ENCODE measurements at regions not wholly inside any gene's neighbourhood (a gene's known extent, or its start where the extent isn't known, plus 50 kb on each side); places are given as distances from the start of the nearest gene placed in this dataset.
"Not testable (repeated sequence)": the region's sequence is repeated elsewhere in the genome, so short reads cannot be mapped to it uniquely, and the experiment has no call there.

DNA sequence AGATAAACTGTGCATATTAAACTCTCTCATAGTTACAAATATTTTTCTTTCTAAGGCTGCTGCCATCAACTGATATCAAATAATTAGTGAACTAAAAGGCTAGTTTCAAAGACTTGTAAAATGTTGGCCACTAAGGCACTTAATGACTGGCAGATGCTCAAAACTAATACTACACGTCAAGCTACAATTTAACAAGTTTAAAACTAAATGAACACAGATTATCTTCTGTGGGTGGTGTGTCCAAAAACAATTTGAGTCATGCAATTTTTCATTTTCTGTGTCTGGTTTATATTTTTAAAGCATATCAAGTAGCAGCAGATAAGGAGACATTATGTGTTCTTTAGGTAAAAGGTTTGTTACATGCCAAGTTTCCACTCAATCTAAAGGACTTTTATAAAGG is 665.1 kb downstream of the EFNA5 start:
- DNase-seq, result no peak

DNA sequence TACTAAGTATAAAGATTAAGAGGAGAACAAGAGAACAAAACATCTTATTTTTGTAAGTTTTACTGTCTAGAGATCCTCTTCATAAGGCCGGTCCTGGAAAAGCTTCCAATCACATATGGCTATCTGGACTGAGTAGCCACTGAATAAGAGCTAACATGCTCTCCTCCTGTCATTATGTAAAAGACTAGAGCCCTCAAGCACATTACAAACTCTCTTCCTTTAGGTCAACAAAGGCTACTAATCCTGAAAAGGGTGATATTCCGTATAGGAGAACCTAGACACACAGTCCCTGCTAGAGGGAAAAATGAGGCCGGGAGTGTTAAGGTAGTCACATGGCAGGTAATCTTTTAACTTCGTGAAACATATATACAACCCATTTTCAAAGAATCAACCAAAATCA is 665.6 kb downstream of the EFNA5 start:
- DNase-seq, result no peak

- DNase-seq, result no peak
Measured at GRCh38 chr5:107002115-107002514, 668.6 kb downstream of the EFNA5 start.

GRCh38 chr5:106999506-106999905 is 671.2 kb downstream of the EFNA5 start:
- DNase-seq, result not testable (repeated sequence)

DNA sequence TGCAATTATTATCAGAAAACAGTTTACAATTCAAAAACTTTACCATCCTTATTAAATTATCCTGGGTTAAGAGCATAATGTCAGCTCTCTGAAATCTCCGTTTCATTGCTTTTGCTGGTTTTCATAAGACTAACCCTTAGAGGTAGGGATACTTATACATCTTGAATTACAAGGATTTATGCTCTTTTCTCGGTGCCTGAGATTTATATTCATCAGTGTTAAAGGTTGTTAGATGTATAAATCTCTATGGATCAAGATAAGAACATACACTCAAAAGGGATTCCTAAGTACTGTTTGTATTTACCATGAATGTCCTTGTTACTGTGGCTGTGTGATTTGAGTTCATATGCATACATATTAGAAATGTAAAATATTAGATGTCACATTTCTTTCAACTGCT is 684.7 kb downstream of the EFNA5 start:
- DNase-seq, result no peak

DNA sequence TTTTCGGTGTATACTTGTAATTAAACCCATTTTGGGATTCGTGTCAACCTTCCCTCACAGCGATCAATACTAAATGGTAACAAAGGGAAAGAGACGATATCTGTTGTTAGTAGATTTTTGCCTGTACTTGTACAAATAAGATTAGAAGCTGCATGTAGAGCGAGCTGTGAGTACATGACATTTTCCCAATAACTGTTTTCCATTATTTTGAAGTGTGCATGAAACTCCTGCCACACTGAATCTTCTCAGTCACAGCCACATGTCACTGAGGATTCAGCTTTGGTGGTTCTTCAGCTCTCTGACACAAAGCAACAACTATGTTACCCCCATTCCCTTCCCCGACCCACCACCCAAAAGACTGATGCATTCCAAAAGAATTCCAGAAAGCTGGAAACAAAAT is 685.6 kb downstream of the EFNA5 start:
- no peak for DNase-seq

DNA sequence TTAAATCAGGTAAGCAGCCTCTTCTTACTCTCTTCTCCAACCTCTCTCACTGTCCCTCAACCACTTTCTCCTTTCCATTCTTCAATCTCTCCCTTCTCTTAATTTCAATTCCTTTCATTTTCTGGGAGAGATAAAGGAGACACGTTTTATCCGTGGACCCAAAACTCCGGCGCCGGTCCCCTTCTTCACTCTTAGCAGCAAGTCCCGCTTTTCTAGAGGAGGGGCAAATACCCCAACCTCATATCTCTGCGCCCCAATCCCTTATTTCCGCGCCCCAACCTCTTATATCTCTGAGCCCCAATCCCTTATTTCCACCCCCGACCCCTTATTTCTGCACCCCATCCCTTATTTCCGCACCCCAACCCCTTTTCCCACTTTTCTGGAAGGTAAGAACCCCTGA is 691.6 kb downstream of the EFNA5 start:
- DNase-seq, result not testable (repeated sequence)

- DNase-seq, result not testable (repeated sequence)
Measured at GRCh38 chr5:106978582-106979165, 692.1 kb downstream of the EFNA5 start.

GRCh38 chr5:106976363-106976762 is 694.4 kb downstream of the EFNA5 start:
- DNase-seq, result no peak

- DNase-seq, result no peak
Measured at GRCh38 chr5:106974272-106974671, 696.5 kb downstream of the EFNA5 start.

DNA sequence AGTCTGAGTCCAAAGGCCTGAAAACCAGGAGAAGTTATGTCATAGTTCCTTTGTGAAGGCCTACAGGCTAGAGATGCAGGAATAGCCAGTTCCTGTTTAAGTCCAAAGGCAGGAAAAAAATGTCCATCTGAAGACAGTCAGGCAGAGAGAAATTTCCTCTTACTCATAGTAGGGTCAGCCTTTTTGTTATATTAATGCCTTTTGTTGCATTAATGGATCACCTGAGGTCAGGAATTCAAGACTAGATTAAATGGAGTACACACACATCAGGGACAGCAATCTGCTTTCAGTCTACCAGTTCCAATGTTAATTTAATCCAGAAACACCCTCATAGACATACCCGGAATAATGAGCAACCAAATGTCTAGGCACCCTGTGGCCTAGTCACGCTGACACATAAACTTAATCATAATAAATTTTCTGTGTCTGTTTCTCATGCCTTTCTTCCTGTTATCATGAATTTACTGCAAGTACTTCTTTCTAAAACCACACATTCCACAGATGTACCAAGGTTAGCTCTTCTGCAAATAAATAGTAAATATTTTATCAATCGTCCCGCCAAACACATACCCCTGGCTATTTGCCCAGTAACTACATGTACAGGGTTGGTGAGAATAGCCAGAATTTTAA is 703.9 kb downstream of the EFNA5 start:
- DNase-seq, result no peak

DNA sequence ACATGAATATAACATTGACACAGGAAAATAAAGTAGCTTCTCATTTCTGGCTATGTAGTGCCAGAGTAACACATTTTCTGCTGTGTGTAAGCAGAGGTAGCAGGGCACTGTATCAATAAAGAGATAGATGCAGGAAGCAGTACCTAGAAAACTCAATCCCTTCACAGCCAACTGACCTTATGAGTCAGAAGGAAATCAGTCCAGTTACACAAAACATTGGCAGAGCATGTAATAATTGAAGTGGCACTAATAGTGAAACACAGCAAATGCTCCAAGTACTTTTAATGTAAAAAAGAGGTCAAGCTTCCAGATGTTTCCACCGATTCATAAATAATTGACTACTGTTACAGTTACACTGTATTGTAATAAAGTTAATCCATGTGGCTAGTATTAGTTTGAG is 706.6 kb downstream of the EFNA5 start:
- DNase-seq, result no peak

DNA sequence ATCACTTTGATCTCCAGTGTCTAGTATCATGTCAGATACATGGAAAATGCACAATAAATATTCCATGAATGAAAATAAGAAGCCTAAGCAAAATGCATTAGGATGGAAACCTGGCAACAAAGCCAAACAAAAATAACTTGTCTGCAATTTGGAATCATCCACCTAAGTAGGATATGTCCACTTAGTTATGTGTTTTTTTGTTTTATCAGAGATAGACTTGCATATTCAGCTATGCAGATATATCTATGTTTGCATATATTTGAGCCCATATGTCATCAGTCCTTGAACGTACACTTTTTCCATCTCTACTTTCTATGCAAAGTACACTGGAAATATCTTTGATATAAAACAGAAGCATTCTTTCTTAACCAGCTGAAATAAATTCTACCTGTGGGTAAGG is 707.1 kb downstream of the EFNA5 start:
- no peak for DNase-seq

- no peak for DNase-seq
Measured at GRCh38 chr5:106962464-106963230, 708.1 kb downstream of the EFNA5 start.

- no peak for DNase-seq
Measured at GRCh38 chr5:106959387-106959786, 711.4 kb downstream of the EFNA5 start.

DNA sequence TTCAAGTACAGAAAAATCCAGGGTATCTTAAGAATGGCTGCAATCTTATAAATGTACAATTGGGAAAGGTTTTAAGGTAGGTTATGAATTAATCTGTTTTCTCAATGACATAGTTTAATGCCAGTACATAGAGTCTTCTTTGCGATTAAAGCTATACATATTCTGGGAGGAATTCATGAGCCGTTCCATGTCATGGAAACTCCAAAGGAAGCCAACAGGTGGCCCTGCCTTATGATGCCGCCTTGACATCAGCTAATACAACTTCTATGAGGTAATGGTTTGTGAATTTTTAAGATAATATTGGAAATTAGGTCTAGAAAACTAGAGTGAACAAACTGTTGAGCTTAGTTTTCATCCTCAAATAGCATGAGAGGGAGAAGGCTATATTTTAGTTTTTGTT is 713.4 kb downstream of the EFNA5 start:
- DNase-seq, result no peak

DNA sequence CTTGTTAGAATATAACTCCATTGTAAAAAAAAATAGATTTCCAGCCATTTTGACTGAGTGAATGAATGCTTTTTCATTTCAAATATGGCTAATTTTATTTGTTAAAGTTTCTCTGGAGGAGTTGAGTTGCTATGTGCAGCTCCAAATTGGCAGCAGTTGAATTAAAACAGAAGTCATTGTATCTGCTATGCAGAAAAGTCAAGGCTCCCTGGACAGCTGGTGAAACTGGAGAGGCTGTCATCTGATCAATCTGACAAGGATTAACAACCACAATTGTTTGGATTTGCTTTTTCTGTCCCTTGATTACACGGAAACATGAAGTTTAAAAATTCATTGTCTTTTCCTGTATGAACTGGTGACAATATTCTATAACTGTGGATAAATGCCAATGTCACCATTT is 713.9 kb downstream of the EFNA5 start:
- no peak for DNase-seq

DNA sequence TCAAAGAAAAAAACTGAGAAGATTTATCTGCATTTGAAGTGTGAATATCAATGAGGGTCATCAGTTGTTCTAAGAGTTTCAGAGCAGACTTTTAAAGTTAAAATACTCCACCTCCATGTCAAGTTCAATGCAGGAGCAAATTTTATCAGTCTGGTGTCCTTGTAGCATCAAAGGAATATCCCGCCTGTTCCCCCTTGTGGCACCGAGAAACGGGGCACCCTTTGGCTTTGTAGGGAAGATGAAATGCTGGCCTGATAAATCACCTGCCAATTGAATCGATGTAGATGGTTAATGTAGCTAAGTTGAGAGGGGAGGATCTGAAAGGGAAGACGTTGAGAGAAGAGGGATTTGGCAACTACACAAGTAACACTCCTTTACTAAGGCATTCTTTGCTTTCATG is 714.5 kb downstream of the EFNA5 start:
- DNase-seq, result no peak

DNA sequence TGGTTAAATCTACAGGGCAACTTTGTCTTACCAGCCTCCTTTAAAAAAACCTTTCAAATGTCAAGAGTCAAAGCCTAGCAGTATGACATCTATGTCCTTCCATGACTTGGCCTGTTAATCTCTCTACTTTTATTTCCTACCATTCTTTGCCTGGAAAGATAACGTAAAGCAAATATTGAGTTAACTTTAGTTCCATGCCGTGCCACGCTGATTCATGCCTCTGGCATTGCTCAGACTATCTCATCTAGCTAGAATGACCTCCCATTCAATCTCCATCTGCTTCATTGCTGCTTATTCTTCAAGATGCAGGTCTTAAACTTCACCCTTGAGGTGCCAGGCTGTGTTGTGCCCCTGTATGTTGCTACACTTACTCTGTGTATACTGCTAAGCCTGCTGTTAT is 729.8 kb downstream of the EFNA5 start:
- no peak for DNase-seq

DNA sequence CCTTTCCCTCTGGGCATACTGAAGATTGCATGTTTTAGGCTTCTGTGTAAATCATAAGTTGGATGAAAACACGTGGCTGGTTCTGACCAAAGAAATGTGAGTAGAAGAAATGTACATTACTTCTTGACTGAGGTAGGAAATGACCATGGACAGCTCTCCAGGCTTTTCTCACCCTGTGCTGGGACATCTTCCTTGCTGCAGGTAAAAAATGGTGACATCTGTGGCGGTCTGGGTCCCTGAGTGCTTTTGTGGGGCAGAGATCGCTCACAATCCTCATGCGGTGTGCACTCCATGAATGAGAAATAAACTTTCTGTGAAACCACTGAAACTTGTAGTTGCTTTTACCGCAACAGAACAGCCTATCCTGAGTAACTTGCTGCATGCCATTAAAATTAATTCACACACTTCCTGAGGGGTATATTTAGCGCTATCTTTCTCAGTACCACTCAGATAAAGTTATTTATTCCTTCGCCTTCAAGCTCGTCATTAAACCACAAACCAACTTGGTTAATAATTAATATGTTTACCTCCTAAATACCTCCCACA is 730.4 kb downstream of the EFNA5 start:
- no peak for DNase-seq

DNA sequence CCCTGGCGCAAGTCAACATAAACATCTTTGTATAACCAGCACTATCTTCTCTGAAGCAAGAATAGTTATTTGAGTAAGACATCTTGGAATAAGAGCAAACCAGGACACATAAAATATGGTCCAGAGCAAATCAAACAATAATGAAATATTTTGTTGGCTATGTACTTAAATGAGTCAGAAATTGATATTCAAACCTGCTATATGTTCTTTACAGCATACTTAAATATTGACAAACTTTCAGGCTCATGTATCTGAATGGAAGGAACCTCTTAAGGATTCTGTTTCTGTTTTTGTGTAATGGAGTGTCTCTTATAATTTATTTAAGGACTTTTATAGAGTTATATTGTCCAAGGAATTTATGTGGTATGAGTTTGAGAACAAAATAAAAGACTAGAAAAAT is 747.3 kb downstream of the EFNA5 start:
- no peak for DNase-seq

DNA sequence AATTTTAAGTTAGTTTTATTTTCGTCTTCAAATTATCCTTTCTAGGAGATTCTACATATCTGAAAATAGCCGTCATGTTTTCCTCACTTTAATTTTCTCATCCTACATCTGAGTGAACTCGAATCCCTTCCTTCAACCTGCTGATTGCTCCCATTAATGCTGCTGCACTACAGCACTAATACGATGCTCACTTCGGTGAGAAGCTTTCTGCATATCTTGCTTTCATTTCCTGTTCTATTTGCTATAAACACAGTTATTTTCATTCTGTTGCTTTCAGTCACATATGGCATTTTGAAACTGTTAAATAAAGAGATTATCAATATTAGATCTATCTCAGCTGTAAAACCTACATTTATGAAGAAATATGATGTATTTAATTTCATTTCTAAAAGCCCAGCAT is 749.2 kb downstream of the EFNA5 start:
- no peak for DNase-seq

DNA sequence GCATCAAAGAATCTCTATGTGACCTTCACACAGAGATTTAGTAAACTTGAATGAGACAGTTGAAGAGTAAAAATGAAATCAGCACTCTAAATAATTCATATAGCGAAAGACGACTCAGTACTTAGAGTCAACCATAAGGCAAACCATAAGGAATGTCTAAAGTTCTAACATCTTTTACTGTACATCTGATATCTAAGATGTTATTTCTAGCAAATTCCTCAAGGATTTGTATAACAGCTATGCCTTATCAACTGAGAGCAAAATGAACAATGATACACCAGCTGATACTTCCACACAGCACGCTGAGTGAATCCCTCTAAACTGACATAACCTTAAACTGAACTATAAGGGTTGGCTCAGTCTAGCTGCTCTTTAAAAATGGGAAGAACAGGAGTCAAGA is 760.3 kb downstream of the EFNA5 start:
- DNase-seq, result no peak

All from anterior cingulate cortex (tissue), 58 donors.